HuH-7.5 (cell line): ENCODE measurements at regions not wholly inside any gene's neighbourhood (a gene's known extent, or its start where the extent isn't known, plus 50 kb on each side); places are given as distances from the start of the nearest gene placed in this dataset.
"Not testable (repeated sequence)": the region's sequence is repeated elsewhere in the genome, so short reads cannot be mapped to it uniquely, and the experiment has no call there.

ENCODE experiments used
- DNase-seq: peaks from one replicate; pipeline ENCODE4 v3.0.0; 2011; ENCODE audit warnings: low spot score

- no peak for DNase-seq
Observed at GRCh38 chr5:90285581-90285980, 124.0 kb downstream of the CETN3 start.

- DNase-seq = no peak
Observed at GRCh38 chr5:90284375-90284774, 125.2 kb downstream of the CETN3 start.

GRCh38 chr5:90279091-90279490 is 130.5 kb downstream of the CETN3 start:
- no peak for DNase-seq

GRCh38 chr5:90274216-90274615 is 135.3 kb downstream of the CETN3 start:
- no peak for DNase-seq

GRCh38 chr5:90267646-90268045 is 141.9 kb downstream of the CETN3 start:
- DNase-seq = no peak

- DNase-seq = no peak
Observed at GRCh38 chr5:90265545-90265857, 144.1 kb downstream of the CETN3 start.

GRCh38 chr5:90264689-90265544 is 144.6 kb downstream of the CETN3 start:
- no peak for DNase-seq

GRCh38 chr5:90263102-90263820 is 146.3 kb downstream of the CETN3 start:
- DNase-seq = no peak

GRCh38 chr5:90251447-90251846 is 158.1 kb downstream of the CETN3 start:
- no peak for DNase-seq

GRCh38 chr5:90248640-90249039 is 160.9 kb downstream of the CETN3 start:
- DNase-seq = no peak

GRCh38 chr5:90243848-90244247 is 165.7 kb downstream of the CETN3 start:
- DNase-seq = not testable (repeated sequence)

GRCh38 chr5:90233476-90233875 is 176.1 kb downstream of the CETN3 start:
- DNase-seq = no peak

GRCh38 chr5:90231688-90232087 is 177.9 kb downstream of the CETN3 start:
- no peak for DNase-seq

- DNase-seq = no peak
Observed at GRCh38 chr5:90227683-90228082, 181.9 kb downstream of the CETN3 start.

GRCh38 chr5:90226433-90227099 is 183.0 kb downstream of the CETN3 start:
- DNase-seq = no peak

GRCh38 chr5:90224342-90224741 is 185.2 kb downstream of the CETN3 start:
- no peak for DNase-seq

GRCh38 chr5:90223756-90224155 is 185.8 kb downstream of the CETN3 start:
- DNase-seq = no peak

- DNase-seq = no peak
Observed at GRCh38 chr5:90221951-90222350, 187.6 kb downstream of the CETN3 start.

- DNase-seq = no peak
Observed at GRCh38 chr5:90220554-90220953, 189.0 kb downstream of the CETN3 start.

- no peak for DNase-seq
Observed at GRCh38 chr5:90214991-90215390, 194.6 kb downstream of the CETN3 start.

- not testable (repeated sequence) for DNase-seq
Observed at GRCh38 chr5:90208323-90208722, 201.2 kb downstream of the CETN3 start.

- DNase-seq = no peak
Observed at GRCh38 chr5:90201923-90202322, 207.6 kb downstream of the CETN3 start.
